NCI-H1092 treated with DMSO at 0.1 percent for 48 hours (cell line): ENCODE measurements at regions not wholly inside any gene's neighbourhood (a gene's known extent, or its start where the extent isn't known, plus 50 kb on each side); places are given as distances from the start of the nearest gene placed in this dataset.

Experiments
- DNase-seq: peaks from one replicate; lab custom pipeline; 2025; lab: John Stamatoyannopoulos, UW

DNA sequence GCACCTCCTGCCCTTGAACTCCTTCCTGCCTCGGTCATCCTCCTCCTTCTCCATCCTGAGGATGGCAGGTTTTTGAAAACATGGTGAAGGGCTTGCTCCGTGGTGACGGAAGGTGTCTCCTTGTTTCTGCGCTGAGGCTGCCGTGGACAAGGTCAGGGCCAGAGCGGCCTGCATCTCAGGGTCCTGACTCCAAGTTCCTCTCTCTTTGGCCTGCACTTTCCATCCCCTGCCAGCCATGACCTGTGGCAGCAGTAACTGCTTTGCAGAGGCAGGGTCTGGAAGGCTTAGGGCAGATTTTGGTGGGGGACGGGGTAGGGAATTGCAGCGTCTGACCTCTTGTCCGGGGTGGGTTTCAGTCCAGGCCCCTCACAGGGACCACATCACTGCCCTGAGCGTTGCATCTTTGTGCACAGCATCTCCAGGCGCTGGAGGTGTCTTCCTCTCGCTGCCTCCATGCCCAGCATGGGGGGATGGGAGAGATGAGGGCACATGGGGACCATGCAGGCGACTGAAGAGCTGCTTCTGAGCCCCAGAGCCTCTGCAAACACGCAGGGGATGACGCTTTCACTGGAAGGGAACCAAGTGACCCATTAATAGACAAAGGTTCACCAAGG is 216.8 kb downstream of the TEX29 start:
- DNase-seq, result no peak

- no peak for DNase-seq
Measured at GRCh38 chr13:111537843-111538499, 217.5 kb downstream of the TEX29 start.

DNA sequence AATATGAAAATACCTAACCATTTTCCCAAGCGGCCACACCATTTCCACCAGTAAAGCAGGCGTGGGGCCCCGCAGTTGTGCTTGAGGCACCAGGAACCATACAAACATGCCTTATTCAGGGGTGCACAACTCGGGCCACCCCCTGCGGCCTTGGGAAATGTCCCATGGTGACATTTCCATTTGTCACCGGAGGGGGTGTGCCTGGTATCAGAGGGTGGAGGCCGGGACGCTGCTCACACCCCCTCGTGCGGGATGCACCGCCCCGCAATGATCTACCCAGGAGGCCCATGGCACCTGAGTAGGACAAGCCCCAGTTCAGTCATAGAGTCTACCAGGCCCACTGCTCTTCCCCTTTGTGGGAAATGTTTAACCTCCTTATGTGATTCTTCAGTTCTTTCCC is 218.8 kb downstream of the TEX29 start:
- DNase-seq, result no peak

GRCh38 chr13:111539791-111540446 is 219.5 kb downstream of the TEX29 start:
- peak; percentile 25 for DNase-seq

DNA sequence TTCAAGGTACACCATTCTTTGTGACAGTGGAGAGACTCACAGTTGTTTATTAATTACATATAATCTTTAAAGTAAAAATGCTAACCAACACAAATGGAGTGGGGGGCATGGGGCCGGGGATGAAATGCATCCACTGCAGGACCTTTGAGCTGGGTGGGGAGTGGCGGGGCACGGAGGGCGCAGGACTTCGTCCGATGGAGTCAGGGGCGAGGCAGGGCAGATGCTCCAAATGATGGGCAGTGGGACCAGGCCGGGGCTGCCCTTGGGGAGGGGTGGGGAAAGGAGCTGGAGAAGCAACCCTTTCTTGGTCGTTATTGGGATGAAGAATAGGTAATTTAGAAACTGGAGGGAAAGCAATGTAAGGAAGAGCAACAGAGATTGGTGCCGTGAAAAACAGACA is 220.0 kb downstream of the TEX29 start:
- DNase-seq, result no peak

DNA sequence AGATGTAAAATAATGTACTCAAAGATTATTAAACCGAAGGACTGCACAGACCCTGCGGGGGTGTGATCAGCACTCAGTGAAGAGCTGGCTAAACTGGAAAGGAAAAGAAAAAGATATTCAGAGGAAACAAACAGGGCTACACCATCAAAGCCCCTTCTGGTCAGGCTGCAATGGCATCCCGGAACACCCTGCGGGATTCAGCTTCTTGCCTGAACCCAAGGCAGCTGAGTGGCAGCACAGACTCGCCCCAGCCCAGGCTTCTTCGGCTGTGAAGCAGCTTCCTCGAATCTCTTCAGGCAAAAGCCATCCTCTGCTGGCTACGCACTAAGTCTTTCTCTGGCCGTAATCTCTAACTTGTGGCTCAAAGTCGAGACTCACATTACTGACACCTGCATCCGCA is 220.9 kb downstream of the TEX29 start:
- DNase-seq, result no peak

DNA sequence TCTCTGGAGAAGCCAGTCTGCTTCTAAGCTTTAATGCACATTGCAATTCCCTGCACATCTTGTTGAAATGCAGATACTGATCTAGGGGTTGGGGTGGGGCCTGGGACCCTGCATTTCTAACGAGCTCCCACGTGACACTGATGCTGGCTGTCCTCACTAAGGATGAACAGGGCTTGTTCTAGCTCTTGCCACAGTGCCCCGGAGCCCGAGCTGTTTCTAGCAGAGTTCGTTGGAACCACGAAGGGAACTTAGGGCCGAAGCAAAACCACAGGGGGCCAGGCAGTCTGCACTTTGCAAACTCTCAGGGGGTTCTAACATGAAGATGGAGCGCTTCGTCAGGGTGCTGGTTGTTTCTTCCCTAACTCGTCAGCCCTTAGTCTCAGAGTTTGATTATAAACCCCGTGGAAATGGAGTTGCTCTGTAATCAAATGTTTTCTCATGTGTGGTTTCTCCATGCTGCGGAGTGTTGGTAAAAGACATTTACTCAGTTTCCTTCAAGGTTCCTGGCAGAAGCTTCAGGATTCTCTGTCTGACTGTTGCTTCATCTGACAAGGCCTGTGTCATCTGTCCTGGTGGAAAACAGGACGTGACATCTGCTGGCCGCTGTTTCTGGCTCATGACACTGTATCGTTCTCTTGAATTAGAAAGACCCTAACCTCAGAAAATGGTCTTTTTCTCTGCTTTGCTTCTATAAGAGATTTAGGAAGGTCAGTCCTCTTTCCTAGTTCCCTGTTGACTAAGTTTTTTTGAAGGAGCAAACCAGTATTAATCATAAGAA is 221.5 kb downstream of the TEX29 start:
- DNase-seq, result no peak

GRCh38 chr13:111542530-111543341 is 222.3 kb downstream of the TEX29 start:
- DNase-seq, result no peak

- DNase-seq, result no peak
Measured at GRCh38 chr13:111546921-111547675, 226.7 kb downstream of the TEX29 start.

DNA sequence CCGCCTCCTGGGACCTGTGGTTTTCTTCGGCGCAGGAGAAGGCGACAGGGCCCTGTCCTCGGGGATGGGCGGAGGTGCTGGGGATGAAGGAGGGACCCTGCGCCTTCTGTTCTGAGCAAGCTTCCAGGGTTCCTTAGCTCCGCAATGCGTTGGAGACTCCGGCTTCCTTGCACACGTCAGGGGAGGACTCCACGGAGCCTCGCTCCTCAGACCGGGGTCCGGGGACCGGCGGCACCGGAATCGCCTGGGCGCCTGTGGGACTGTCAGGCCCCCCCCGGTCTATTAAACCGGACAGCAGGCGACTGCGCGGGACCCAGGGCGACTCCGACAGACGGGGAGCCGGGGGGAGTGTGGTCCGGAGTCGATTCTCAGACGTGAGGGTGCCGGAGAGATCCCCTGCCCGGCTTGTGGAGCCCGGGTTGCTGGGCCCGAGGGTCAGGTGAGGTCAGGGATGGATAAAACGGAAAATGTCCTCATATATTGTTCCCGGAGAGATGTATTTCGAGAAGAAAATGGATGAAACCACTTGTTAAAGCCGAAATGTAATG is 227.4 kb downstream of the TEX29 start:
- DNase-seq, result no peak

DNA sequence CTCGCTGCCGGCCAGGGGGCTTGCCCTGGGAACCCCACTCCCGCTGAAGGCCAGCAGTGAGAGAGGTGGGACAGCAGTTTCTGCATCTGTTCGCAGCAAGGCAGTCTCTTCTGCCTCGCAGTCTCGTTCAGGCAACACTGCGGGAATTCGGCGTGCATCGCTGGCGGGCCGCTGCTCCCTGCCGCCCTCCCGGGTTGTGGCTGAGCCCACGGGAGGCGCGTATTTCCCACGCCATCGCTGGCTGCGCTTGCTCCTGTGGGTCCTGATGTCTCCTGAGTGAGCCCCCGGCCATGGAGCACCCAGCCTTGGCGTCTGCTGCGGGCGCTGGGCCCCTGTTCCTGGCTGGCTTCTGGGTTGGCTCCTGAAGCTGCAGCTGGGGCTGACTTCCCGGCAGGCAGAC is 227.9 kb downstream of the TEX29 start:
- DNase-seq, result no peak

- no peak for DNase-seq
Measured at GRCh38 chr13:111548805-111549204, 228.4 kb downstream of the TEX29 start.

DNA sequence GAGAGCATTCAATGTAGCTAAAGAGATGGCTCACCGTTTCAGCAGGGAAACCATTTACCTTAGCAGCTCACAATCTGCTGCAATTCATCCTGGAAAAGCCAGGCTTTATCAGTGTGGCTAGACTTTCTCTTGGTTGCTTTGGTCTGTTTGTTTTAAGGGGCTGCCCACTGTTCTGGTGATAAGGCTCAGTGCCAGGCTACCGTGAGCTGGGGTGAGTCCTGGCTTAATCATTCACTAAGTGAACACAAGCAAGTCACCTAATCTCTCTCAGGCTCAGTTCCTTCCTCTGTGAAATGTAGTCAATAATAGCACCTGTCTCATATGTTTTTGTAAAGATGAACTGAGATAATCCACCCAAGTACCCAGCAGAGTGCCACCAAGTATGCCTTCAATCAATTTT is 229.0 kb downstream of the TEX29 start:
- no peak for DNase-seq

- DNase-seq, result no peak
Measured at GRCh38 chr13:111550062-111550461, 229.6 kb downstream of the TEX29 start.

DNA sequence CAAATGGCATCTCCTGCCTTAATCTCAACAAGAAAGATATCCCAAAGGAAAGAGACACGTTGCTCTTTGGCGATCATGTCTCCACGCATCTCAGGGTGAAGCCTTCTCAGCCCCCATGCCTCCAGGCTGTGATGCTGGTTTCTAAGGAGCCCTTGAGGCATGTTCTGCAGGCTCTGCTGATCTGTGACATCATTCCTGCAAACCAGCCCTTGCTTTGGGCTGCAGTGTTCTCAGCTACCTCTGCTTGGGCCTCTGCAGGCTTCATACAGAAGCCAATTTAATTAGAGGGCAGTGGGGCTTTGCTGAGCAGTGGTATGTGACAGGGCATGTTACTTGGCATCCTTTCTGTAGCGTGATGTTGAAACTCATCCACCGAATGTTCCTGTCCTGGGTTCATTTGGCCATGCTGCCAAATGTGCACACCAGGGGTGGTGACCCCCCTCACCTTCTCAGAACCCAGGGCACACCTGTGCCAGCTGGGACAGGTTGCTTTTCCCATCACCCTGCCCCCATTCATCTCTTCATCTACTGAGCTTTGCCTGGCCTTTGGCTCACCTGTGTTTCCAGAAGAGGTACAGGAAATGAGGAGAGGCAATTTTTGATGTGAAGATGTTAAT is 230.9 kb downstream of the TEX29 start:
- no peak for DNase-seq

DNA sequence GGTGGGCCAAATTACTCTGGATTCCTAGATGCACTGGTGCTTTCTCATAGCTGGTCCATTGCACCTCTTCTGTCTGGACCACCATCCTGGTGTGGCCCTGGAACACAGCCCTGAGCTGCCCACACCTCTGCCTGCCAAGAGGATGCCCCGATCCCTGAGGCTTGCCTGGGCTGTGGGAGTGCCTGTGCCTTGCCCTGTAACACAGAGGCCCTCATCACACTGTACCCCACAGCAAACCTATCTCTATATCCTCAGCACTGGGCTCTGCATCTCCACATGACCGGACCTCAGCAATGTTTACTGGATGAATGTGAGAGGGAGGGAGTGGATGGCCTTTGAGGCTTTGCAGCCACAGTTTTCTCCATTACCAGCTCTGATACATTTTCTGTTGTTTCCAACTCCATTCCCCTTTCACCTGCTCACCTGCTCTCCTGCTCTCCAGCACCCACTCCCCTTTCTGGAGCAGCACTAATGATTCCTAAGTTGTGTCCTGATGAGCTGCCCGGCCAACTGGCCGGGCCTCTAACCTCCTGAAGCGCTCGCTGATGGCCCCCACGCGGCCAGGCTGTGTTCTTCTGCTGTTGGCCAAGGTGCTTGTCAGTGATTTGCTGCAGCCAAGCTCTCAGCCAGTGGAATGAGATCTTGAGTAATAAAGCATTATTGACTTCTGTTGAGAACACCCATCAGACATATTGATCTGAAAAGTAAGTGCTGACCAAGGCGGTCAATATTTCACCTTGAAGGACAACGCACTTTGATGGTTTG is 232.6 kb downstream of the TEX29 start:
- DNase-seq, result no peak

- DNase-seq, result no peak
Measured at GRCh38 chr13:111554539-111555267, 234.3 kb downstream of the TEX29 start.

GRCh38 chr13:111555268-111555808 is 234.9 kb downstream of the TEX29 start:
- no peak for DNase-seq

- no peak for DNase-seq
Measured at GRCh38 chr13:111555903-111556302, 235.5 kb downstream of the TEX29 start.
